SK-N-MC (cell line): ENCODE measurements at regions not wholly inside any gene's neighbourhood (a gene's known extent, or its start where the extent isn't known, plus 50 kb on each side); places are given as distances from the start of the nearest gene placed in this dataset.

Experiments
- EZH2 ChIP-seq: fragments of 200-600 bp; sonication (generic); IDR thresholded peaks from one replicate; pipeline ENCODE4 v1.6.1; 2017; ENCODE audit warnings: antibody characterized with exemption
- POLR2AphosphoS5 ChIP-seq: IDR thresholded peaks from 2 replicates; pipeline ENCODE4 v1.6.1; 2012; ENCODE audit warnings: mild to moderate bottlenecking, low read depth, low read length, borderline replicate concordance

DNA sequence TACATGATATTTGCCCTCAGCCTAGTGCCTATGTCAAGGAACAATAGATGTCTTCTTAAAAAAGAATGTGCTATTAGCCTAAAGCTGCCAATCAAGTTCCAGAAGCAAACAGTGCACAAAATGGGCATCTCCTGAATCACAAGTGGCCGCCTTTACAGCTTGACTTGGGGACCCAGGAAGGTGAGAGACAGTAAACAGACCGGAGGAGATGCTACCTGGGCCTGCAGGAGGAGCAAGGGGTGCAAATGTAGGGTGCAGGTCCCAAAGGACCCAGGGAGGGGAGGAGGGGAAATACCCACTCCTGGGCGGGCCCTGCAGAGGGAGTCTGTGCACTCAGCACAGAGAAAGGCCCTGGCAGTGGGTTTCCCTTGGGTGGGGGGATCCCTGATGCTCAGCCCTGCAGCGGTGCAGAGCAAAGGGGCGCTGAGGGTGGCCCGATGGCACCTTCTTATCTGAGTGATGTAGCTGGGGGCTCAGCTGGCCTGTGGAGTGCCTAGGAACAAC, 147.7 kb downstream of the WDR11 start:
- TF ChIP-seq POLR2AphosphoS5 = no peak
- no peak for TF ChIP-seq EZH2
